Right kidney (tissue), 1 donor: ENCODE measurements at regions not wholly inside any gene's neighbourhood (a gene's known extent, or its start where the extent isn't known, plus 50 kb on each side); places are given as distances from the start of the nearest gene placed in this dataset.
"Not testable (repeated sequence)": the region's sequence is repeated elsewhere in the genome, so short reads cannot be mapped to it uniquely, and the experiment has no call there.

Source experiments
- DNase-seq: peaks from one replicate; pipeline ENCODE4 v3.0.0-alpha.2; 2016

- not testable (repeated sequence) for DNase-seq
Measured at GRCh38 chr3:75394562-75395360, 269.4 kb upstream of the FRG2C start.

DNA sequence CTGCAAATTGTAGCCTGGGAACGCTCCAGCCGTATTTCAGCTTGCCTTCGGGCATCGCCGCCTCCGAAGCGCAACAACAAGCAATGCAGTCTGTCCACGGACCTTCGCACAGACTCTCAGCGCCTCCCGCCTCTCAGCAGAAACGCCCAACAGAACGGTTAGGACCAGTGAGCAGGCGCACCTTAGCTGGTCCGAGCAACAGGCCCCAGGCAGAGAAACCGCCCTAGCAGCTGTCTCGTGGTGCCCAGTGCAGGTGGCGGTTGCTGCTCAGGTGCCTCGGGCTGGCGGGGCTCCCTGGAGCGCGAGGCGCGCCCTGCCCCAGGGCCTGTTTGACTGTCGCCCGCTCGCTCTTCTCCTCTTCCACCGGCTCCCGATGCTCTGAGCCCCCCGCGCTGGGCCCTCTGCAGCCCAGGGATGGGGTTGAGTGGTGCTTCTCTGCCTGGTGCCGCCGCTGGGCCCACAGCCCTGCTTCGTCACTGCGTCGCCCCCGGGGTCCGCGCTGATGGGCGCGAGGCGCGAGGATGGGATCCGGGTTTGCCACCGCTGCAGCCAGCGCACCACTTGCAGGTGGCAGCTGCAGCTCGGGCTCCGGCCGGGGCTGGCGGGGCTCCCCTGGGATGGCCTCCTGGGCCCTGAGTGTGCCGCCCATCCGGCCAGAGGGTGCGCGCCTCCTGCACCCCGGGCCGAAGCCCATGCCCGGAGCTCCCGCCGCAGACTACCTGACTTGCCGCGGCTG is 268.4 kb upstream of the FRG2C start:
- peak; percentile 43 for DNase-seq

GRCh38 chr3:75396316-75396802 is 267.8 kb upstream of the FRG2C start:
- DNase-seq, result no peak

DNA sequence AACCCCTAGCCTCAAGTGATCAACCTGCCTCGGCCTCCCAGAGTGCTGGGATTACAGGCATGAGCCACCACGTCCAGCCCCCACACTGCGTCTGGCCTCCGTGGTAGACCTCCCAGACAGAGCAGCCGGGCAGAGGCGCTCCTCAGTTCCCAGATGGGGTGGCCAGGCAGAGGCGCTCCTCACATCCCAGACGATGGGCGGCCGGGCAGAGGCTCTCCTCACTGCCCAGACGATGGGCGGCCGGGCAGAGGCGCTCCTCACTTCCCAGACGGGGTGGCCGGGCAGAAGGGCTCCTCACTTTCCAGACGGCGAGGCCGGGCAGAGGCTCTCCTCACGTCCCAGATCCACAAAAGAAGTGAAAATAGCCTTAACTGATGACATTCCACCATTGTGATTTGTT is 266.6 kb upstream of the FRG2C start:
- DNase-seq, result not testable (repeated sequence)

DNA sequence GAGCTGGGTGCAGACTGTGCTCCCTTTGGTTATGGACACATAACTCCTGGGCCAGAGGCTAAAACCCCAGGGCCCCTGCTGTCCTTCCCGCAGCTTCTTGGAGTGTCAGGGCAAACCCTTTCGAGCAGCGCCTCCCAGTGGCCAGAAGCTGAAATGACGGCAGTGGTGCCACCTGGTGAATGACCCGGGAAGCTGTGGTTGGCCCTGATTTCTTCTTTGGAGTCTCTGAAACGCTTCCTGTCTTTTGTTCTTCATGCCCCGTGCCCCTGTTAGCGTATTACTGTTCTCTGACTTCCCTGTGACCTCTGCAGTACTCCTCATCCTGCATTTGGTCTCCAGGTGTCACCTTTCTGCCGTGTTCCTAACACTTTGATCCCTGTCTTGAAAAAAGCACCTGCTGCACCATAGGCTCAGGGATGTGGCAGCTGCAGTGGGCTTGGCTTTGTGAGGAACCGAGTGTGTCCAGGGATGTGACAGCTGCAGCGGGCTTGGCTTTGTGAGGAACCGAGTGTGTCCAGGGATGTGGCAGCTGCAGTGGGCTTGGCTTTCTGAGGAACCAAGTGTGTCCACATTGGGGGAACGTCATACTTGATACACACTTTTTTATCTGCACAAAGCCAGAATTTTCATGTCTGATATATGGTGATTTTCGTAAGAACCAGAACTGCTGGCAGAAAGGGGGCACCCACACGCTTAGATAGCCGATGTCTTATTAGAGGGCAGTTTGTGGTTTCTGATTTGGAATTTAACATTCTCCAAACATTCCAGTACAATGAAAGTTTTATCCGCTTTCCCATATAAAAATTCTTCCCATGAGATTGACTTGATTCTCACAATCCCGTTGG is 241.8 kb upstream of the FRG2C start:
- DNase-seq, result not testable (repeated sequence)

DNA sequence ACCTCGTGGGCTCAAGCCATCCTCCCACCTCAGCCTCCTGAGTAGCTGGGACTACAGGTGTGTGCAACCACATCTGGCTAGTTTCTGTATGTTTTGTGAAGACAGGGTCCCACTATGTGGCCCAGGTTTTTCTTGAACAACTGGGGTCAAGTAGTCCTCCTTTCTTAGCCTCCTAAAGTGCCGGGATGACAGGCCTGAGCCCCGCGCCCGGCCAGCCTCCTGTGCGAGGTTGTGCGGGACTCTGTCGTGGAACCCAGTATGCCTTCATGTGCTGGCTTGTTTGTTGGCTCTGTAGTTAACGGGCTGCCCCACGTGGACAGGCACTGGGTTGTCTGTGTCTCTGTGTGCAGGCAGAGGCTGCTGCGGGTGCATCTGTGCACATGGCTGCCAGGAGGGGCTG is 238.7 kb upstream of the FRG2C start:
- DNase-seq, result not testable (repeated sequence)

DNA sequence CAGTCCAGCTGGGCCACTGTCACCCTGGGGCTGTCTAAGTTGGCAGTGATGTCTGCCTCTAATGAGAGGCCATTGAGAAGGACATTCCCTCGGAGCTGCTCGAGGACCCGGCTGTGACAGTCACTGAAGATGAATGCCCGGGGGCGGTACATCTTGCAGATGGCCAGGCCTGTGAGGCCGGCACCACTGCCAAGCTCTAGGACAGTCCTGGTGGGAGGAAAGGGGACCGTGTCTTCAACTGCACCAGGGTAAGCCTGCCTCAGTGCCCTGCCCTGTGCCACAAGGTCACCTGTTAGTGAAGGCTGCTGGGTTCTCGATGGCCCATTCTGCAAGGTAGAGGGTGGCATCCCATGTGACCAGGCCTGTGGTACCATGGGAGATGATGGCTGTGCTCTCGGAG is 236.6 kb upstream of the FRG2C start:
- DNase-seq, result not testable (repeated sequence)

DNA sequence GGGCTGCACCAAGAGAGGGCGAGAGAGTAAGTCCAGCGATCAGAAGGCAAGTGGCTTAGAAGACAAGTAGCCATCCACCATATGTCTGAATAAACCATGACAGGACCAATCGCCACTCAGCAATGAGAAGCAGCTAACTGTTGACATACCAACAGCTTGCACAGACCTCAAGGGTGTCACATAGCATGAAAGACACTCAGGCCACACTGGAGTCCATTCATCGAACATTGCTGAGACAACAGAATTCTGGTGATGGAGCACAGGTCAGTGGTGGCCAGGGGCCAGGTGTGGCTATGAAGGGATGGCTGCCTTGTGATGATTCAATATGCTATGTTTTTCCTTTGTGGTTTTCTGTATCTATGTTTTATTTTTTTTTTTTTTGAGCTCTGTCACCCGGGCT is 236.2 kb upstream of the FRG2C start:
- DNase-seq, result not testable (repeated sequence)

DNA sequence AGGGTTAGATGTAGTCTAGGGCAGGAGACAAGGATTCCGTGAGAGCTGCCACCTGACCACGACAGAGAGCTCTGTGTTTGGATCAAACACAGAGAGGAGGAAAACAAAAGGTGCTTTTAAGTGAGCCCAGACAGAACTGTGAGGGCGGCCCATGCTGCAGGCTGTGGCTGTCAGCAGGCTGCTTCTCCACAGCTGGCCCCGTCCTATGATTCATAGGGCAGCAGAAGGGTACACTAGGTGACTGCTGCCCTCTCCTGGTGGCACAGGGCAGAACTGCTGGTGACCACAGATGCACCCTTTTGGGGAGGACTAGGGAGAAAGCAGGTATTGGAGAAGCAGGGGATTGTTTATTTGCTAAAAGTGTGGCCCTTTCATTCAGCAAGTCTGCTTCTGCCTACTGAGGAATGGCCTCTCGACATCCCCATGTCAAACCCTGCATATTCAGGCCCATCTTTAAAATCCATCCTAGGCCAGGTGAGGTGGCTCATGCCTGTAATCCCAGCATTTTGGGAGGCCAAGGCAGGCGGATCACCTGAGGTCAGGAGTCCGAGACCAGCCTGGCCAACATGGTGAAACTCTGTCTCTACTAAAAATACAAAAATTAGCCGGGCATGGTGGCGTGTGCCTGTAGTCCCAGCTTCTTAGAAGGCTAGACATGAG is 234.4 kb upstream of the FRG2C start:
- DNase-seq, result not testable (repeated sequence)

DNA sequence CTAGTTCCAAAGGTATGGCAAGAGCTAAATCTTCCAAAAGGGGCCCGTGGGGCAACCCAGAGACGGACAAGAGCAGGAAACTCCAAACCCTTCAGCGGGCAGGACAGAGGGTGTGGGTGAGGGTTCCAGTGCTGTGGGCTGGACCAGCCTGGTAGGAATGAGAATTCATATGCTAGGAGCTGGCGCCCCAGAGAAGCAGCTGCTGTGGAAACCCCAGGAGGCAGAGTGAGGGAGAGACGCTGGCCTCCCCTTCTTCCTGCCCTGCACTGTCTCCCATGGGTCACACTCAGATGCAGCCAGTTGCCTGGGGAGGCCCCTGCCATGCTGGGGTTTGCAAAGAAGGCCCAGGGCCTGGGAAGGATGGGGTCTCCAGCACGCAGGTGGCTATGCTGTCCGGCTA is 233.7 kb upstream of the FRG2C start:
- not testable (repeated sequence) for DNase-seq

DNA sequence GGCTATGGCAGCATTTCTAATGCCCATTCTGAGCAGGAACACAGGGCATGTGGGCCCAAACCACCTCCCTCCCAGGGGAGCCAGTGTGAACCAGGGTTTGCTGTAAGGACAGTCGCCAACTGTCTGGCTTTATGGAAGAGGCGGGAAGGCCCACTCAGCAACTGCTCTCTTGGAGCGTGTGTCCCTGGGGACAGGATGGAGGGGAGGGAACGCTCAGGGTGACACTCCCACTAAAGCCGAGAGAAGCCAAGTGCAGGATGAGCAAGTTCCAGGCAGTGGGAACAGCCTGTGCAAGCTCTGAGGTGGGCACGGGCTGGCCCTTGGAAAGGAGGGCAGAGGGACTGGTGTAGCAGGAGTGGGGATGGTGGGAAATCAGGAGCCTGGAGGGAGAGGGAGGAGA is 233.0 kb upstream of the FRG2C start:
- DNase-seq, result not testable (repeated sequence)

DNA sequence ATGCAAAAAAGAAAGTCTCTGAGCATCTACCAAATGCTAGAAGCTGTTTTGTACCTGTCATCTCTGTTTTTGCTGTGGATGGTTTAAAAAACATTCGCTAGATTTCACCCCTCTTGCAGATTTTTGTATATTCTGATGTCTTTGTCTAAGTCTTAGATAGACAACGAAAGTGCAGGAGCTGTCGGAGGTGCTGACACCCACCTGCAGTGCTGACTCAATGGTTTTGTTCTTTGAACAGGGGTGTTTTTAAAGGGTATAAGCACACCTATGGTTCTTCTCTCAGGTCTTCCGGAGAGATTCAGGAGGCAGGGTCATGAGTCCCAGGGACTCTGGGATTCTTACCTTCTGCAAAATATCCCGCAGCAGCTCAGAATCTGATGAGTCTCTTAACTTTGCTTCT is 231.7 kb upstream of the FRG2C start:
- DNase-seq, result not testable (repeated sequence)

- DNase-seq, result not testable (repeated sequence)
Measured at GRCh38 chr3:75432885-75433284, 231.2 kb upstream of the FRG2C start.

DNA sequence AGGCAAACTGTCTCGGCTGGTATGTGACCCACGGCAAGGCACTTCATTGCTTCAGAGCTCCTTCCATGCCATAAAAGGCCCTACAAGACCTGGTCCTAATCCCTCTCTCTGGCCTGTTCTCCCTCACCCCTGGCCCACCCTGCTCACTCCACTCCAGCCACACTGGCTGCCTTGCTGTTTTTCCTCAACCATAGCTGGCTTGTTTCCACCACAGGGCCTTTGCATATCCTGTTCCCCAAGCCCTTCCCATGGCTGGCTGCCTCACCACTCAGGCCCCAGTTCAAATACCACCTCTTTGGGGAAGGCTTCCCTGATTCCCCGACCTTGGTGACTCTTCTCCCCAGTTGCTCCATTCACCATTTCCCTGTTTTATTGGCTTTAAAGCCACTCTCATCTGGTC is 230.8 kb upstream of the FRG2C start:
- DNase-seq, result not testable (repeated sequence)

- DNase-seq, result peak; percentile 63
Measured at GRCh38 chr3:75434276-75434912, 229.7 kb upstream of the FRG2C start.

- DNase-seq, result peak; percentile 92
Measured at GRCh38 chr3:75434913-75435793, 229.0 kb upstream of the FRG2C start.

DNA sequence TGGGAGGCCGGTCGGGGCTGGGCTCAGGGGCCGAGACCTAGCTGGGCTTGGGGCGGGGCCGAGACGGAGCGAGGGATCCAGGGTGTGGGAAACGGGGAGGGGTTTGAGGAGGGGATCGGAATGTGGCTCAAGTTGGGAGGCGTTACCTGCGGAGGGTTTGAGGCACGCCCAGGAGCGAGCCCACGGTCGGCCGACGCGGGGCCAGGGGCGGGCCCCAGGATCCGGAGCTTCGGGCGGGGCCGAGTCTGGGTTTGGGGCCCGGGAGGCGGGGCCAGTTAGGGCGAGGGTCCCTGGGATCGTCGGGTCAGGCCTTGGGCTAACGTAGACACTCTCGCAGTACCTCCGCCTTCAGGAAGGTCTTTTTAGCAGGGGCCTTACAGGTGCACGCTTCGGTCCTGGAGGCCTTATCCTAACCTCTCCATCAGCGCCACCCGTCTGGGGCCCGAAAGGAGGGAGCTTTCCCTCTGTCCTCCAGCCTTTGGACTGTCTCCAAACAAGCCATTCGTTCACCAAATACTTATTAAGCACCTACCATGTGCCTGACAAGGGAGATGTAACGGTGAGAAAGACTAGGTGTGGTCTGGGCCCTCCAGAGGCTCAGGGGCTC is 228.2 kb upstream of the FRG2C start:
- DNase-seq, result peak; percentile 86

DNA sequence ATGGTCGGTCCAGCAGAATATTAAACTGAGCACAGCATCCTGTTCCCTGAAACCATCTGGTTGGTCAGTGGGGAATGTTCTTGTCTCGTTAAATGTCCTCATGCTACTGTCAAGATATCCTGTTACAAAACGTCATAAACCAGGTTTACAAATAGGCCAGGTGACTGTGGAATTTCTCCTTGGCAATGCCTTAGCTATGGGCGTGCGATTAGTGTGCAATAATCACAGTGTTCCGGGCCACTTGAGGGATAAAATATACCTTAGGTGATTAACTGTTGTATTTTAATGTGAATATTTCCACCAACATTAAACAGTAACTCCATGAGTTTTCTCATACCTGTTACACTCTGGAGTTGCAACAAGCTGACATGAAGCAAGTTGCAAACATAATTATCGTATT is 223.1 kb upstream of the FRG2C start:
- DNase-seq, result not testable (repeated sequence)

GRCh38 chr3:75444634-75445033 is 219.5 kb upstream of the FRG2C start:
- not testable (repeated sequence) for DNase-seq

DNA sequence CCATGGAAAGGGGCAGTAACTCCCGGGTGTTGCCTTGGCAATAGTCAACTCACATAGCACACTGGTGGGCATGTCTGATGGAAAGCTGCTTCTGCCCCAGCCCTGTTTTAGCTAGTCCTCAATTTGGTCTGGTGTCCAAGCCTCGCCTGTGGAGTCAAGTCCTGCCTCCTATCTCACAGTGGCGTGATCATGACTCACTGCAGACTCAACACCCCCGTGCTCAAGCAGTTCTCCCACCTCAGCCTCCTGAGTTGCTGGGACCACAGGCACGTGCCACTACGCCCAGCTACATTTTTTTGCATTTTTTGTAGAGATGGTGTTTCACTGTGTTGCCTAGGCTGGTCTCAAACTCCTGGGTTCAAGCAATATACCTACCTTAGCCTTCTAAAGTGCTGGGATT is 218.9 kb upstream of the FRG2C start:
- not testable (repeated sequence) for DNase-seq
